ELR (cell line): ENCODE measurements at regions not wholly inside any gene's neighbourhood (a gene's known extent, or its start where the extent isn't known, plus 50 kb on each side); places are given as distances from the start of the nearest gene placed in this dataset.
"Not testable (repeated sequence)": the region's sequence is repeated elsewhere in the genome, so short reads cannot be mapped to it uniquely, and the experiment has no call there.

ENCODE experiments used
- DNase-seq: peaks from one replicate; pipeline ENCODE4 v3.0.0-alpha.2; 2015; ENCODE audit warnings: low read depth

DNA sequence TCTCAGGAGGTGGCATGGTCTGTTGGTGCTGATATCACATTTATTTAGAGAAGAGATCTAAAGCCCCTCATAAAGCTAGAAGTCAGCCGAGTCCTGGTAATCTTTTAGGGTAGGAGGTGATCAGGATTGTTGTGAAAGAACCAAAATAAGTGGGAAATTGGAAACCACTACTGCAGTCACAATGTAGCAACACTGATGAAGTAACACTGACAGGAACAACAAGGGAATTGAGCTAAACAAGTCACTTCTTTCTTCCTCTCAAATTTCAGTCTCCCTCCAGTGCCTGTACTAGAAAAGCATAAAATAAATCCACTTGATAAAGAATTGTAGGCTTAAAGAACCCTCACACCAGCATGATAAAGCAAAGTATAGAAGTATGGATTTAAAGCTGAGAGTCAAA, 1509.0 kb downstream of the GRIK2 start:
- DNase-seq, result no peak

DNA sequence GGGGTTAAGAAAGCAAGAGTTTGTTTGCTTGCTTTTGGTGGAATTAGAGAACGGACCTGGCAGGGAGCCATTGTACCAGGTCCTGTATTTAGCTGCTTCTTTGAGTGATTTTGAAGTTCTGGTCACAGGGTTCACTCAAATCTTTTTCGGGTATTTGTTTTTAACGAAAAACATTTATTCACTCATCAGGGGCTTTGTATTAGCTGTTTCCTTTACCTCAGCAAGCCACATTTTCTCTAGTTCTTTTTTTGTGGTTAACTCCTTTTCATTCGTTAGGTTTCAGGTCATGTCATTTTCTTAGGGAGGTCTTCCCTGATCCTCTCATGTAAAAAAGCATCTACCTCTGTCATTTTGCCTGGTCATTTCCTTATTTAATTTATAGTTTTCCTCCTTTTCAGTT, 1502.2 kb downstream of the GRIK2 start:
- DNase-seq, result no peak

DNA sequence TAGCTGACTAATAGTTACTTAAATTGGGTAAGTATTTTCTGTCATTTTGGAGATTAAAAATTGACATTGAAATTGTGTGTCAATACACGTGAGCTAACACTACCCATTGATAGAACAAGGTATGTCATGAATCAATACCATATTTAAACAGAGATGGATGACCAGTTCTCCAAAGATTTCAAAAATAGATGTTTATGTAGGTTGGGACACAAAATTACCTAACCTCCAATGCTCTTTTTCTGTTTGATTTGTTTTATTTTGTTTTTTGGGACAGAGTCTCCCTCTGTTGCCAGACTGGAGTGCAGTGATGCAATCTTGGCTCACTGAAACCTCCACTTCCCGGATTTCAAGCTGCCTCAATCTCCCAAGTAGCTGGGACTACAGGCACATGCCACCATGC, 1491.7 kb downstream of the GRIK2 start:
- no peak for DNase-seq

DNA sequence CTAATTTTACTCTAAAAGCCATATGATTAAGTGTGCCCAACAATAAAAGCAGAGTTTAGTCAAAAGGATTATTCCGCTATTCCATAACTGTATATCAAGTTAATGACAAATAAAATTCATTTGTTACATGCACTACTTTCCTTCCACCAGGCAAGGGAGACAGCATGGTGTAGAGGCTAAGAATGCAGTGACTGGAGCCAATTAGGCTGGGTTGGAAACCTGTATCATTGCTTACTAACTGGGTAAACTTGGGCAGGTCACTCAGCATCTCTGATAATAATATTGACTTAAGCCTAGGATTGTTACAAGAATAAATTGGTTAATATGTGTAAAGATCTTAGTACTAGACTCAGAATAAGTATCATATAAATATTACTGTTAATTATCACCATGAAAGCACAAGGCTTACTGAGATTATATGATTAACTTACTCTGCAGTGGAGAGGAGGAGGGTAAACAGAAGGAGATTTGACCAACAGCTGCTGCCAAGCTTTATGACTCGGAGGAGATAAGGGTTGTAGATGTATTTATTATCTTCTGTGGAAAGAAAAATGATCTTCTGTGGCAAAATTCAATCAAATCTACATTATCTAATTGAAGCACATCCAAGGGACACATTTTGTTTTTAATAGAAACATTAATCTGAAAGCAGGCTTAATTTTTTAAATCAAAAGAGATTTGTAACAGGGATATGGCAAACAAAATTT, 1459.9 kb downstream of the GRIK2 start:
- DNase-seq, result no peak

DNA sequence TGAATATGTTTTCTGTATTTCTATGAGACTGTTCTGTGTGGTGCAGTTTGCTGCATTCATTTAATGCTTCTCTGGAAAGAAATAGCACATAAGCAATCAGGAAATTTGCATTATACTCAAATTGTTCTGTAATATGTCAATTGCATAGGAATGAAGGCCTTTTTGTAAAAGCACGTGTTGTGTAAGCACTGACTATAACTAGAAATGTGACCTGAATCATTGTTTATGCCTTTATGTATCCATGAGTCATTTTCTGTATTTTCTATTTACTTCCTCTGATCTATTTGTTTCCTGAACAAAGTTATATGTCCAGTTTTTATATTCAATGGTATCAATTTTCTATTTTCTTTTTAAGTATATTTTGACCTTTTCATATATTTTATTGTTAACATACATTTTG, 1455.3 kb downstream of the GRIK2 start:
- DNase-seq, result peak; percentile 58

DNA sequence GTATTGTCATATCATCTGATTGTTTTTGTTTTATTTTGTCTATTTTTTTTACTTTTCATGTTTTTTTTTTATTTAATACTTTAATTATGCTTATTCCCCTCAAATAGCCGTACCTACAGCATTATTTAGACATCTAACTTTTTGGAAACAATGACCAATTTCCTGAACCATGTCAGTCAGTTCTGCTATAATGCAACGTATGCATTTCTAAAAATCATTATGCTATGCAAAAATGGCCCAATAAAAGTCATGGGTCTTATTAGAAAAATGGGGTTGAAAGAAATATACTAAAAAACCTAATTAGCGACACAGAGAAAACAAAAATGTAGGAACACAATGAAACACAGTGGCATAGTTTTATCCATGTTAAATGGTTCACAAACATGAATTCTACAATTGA, 1454.7 kb downstream of the GRIK2 start:
- no peak for DNase-seq

DNA sequence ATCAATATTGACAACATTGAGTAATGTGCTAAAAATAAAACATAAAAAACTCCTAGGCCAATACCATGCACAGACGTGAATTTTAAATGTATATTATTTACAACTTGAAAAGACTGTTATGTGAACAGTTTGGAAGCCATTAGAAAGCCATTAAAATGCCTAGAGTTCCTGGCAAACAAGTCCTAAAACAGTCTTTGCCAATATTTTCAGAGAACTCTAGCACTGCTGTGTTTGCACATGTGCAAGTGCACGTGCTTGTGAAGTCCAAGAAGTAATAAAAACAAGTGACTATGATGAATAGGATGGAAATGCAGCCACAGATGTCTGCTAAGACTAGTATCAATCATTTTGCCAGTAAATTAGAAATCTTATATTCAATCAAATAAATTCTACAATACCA, 1447.6 kb downstream of the GRIK2 start:
- no peak for DNase-seq

DNA sequence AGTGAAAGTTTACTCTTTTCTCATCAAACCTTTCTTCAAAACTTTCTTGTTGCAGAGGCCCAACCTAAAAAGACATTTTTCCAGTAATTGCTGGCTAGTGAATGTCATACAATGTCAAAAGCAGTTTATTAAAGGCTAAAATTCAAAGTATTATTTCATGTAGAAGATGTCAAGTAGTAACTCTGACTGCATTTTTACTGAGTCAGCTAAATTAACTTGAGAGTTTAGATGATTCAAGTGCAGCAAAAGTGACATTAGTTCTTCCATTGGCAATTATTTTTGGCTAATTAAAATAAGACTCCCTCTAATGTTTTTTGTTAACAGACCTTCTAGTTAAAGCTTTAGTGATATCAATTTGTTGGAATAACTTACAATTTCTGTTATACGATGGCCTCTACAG, 1438.5 kb downstream of the GRIK2 start:
- DNase-seq, result no peak

DNA sequence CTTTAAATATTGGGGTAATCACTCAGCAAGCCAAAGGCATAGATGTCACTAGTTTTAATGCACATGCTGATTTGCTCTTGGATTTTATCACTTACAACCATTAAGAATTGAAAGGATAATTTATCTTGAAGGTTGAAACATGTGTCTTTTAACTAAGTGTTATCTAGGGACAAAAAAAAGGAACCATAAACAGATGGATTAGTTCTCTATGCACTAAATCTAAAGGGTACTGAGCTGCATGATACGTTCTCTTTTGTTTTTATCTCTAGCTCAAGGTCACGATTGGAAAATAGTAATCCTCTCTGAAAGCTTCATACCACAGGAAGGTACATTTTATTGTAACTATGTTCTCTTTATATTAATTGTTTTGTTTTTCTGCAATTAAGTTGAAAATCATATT, 1426.6 kb downstream of the GRIK2 start:
- no peak for DNase-seq

DNA sequence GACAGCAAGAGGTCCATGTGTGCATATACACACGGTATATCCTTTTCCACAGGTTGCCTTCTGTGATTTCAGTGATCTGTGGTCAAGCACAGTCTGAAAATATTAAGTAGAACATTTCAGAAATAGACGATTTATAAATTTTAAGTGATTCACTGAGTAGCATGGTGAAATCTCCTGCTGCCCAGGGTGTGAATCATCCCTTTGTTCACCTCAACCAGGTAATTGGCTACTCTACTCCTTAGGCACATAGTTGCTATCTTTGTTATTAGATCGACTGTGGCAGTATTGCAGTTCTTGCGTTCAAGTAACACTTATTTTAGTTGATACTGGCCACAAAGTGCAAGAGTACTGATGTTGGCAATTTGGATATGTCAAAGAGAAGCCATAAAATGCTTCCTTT, 1421.7 kb downstream of the GRIK2 start:
- no peak for DNase-seq

DNA sequence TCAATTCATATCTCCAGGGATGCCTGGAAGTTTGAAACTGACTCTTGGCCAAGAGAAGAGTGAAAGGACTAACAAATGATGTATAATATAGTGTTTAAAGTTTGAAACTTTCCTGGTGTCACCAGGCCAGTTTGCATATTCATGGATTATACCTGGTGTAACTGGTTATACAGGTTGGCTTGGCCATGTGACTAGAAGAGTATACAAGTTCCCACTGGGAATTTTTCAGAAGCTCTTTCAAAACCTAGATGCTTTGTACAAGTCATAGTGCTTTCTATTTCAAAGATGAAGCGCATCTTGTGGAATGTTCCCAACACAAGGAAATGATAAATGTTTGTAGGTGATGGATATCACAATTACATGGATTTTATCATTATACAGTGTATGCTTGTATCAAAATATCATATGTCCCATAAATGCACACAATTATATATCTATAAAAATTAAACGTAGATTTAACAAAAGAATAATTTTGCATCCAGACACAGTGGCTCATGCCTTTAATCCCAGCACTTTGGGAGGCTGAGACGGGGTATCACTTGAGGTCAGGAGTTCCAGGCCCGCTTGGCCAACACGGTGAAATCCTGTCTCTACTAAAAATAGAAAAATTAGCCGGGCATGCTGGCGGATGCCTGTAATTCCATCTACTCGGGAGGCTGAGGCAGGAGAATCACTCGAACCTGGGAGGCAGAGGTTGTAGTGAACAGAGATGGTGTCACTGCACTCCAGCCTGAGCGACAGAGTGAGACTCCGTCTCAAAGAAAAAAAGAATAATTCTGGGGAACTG, 1420.2 kb downstream of the GRIK2 start:
- DNase-seq, result no peak

DNA sequence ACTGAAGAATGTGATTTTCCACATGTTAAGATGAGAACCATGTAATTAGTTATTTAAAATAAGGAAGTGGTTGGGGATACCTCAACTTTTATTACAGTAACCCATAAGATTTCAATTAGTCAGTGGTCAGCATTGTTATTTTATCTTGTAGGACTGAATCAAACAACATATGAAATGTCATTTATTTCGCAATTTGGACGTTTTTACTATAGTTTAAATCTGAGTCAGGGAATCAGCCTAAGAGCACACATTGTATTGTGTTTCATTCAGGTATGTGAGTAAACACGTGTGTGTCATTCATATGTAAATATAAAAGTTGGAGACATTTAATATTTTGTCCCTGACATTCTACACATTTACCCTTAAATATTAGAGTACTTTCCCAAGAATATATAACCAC, 1418.7 kb downstream of the GRIK2 start:
- DNase-seq, result peak; percentile 35

DNA sequence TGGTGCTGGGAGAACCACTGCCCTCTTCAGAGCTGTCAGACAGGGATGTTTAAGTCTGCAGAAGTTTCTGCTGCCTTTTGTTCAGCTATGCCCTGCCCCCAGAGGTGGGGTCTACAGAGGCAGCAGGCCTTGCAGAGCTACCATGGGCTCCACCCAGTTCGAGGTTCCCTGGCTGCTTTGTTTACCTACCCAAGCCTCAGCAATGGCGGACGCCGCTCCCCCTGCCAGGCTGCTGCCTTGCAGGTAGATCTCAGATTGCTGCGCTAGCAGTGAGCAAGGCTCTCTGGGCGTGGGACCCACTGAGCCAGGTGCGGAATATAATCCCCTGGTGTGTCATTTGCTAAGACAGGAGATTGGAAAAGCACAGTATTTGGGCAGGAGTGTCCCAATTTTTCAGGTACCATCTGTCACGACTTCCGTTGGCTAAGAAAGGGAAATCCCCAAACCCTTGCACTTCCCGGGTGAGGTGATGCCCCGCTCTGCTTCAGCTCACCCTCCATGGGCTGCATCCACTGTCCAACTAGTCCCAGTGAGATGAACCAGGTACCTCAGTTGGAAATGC, 1415.5 kb downstream of the GRIK2 start:
- not testable (repeated sequence) for DNase-seq

DNA sequence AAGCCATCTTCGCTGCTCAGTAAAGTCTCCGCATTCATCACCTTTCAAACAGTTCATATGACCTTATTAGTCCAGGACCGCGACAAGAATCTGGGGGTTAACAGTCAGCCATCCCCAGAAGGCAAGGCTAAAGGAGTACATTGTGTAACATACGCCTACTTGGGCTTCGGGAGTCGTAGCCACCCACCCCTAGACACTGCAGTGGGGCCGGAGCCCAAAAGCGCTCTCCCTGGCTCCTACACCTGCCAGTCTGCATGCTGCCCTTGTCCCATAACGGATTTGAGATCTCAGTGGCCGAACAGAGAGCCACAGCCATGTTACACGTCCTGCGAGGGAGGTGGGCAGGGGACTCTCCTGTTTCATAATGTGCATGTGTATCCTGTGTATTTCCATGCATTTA, 1405.5 kb downstream of the GRIK2 start:
- DNase-seq, result no peak

DNA sequence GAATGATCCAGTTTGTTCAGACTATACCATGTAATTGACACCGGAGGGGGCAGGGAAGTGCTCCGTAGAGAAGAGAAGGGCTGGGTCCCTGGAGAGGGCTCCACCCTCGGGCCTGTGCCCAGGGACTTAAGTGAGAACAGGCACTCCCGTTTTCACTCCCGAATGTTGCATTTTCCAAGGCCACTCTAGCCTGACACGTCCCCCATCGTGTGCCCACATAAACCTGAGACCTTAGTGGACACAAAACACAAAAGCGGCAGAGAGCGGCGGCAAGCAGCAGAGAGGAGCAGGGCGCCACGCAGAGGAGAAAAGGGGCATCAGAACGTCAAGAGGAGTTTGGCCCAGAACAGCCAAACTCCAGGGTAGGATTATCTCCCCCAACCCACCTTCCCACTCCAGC, 1405.1 kb downstream of the GRIK2 start:
- peak; percentile 4 for DNase-seq

DNA sequence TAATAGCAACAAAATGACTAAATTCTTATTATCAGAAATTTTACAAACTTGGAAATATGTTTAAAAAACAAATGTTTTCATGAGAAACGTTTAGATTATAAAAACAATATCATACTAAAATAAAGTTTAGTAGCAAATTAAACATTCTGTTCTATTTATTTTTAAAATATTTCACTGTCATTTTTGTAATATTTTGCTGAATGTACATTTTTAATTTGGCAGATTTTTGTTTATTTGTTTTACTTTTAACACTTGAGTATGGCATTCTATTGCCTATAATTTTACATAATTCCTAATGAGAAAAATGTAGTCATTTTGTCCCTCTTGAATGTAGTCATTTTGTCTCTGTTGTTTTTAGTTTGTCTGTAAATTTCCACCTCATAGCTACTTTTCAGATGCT, 1400.2 kb downstream of the GRIK2 start:
- DNase-seq, result no peak

DNA sequence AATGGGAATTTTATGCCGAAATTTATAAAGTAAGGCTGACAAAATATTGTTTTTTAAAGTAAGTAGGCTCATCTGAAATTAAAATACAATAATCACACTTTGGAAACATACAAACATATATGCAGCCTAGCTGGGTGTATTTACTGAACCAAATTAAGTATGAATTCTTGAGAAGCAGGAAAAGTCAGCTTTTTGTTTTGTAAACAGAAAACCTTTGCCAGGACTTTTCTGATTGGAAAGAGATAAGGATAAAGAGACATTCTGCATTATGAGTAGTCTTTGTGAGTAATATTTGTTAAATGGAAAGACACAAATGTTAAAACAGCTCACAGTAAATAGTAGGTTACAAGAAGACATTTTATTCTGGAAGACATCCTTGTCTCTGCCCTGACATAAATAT, 1380.8 kb downstream of the GRIK2 start:
- peak; percentile 18 for DNase-seq

DNA sequence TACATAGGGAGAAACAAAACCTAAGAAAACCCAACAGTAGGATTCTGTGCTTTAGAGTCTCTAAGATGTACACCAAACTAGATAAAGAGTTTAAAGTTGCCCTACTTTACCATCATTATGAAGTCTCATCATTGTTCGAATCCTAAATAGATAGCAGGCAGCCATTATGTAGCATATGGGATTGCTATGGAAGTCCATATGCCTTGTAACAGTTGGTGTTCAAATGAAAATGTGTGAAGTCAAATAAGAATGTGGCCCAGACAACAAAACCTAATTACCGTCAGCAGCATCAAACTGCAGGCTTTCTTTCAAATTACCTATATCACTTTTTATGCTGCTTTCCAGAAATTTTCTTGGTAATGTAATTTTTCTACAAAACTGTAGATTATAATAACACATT, 1380.1 kb downstream of the GRIK2 start:
- DNase-seq, result no peak

DNA sequence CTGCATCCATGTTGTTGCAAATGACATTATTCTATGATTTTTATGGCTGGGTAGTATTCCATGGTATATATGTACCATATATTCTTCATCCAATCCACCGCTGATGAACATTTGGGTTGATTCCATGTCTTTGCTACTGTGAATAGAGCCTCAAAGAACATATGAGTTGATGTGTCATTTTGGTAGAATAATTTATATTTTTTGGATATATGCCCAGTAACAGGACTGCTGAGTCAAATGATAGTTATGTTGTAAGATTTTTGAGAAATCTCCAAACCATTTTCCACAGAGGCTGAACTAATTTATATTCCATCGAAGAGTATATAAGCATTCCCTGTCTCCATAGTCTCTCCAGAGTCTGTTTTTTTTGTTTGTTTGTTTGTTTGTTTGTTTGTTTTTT, 1373.5 kb downstream of the GRIK2 start:
- DNase-seq, result peak; percentile 52

DNA sequence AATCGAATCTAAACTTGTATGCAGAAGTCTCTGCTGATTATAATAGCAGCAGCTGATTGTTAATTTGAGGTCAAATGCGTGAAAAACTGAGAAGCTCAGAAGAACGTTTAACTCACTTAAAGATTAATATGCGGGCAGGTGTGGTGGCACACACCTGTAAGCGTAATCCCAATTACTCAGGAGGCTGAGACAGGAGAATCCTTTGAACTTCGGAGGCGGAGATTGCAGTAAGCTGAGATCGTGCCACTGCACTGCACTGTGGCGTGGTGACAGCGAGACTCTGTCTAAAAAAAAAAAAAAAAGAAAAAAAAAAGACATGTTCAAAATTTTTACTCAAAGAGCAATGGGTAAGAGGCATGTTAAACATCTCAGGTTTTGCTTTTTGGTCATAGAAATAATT, 1370.8 kb downstream of the GRIK2 start:
- no peak for DNase-seq

DNA sequence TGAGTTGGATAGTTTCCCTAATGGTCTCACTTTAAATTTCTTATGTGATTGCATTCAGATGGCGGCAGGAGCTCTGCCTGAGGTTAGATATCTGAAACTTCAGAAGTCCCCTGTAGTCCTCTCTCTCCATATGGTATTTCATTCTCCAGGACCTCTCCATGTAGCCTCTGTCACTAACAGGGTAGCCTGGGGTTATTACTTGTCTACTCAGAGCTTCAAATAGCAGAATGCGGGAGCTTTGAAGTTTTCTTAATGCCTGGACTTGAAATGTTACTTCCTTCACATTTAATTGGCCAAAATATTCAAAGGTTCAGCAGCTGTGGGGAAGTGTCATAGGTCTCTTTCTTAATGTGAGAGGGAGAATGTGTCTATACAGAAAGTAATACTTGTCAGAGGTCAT, 1370.4 kb downstream of the GRIK2 start:
- DNase-seq, result no peak

DNA sequence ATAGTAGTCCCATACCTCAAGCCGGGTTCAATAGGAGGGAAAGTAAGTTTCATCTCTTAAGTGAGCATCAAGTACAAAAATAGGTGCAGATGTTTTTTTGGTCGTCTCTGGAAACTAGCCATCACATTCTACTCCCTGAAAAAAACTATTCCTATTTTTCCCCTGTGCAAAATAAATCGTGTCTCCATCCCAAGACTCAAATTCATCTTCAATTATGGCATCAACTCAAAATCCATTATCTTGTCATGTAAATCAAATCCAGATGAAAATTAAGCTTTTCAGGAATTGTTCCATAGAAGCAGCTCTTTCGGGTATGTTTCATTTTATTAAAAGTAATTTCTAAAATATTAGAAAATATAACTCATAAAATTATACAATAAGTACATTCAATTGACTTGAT, 1368.4 kb downstream of the GRIK2 start:
- no peak for DNase-seq

DNA sequence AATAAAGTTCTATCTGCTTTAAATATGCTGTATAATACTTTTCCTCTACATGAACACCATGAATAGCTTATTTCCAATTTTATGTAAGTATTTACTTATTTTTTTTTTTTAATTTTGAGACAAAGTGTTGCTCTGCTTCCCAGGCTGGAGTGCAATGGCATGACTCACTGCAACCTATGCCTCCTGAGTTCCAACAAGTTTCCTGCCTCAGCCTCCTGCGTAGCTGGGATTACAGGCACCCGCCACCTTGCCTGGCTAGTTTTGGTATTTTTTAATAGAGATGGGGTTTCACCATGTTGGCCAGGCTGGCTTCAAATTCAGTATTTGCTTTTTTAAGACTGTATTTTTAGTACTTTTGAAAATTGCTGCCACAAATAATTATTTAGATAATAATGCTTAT, 1365.9 kb downstream of the GRIK2 start:
- DNase-seq, result peak; percentile 46

DNA sequence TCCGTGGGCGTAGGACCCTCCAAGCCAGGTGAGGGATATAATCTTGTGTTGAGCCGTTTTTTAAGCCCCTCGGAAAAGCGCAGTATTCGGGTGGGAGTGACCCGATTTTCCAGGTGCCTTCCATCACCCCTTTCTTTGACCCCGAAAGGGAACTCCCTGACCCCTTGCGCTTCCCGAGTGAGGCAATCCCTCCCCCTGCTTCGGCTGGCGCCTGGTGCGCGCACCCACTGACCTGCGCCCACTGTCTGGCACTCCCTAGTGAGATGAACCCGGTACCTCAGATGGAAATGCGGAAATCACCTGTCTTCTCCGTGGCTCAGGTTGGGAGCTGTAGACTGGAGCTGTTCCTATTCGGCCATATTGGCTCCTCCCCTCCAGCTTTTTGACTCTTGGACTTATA, 1365.0 kb downstream of the GRIK2 start:
- not testable (repeated sequence) for DNase-seq
